ENCODE measurements at regions not wholly inside any gene's neighbourhood (a gene's known extent, or its start where the extent isn't known, plus 50 kb on each side); places are given as distances from the start of the nearest gene placed in this dataset.

- no peak for DNase-seq (ENCODE audit: low read depth)
- H3K4me3 ChIP-seq (ENCODE audit: low read depth, low read length) = no peak overlapping the region
These were observed 332.1 kb downstream of the ARAP2 start for GRCh38 chr4:35912174-35912573.

GRCh38 chr4:35918491-35918977 is 325.8 kb downstream of the ARAP2 start:
- H3K4me3 ChIP-seq (ENCODE audit: low read depth, low read length) = no peak overlapping the region
- DNase-seq (ENCODE audit: low read depth) = no peak

GRCh38 chr4:35925806-35926205 is 318.5 kb downstream of the ARAP2 start:
- no peak for DNase-seq (ENCODE audit: low read depth)
- H3K4me3 ChIP-seq (ENCODE audit: low read depth, low read length) = no peak overlapping the region

- DNase-seq (ENCODE audit: low read depth) = no peak
These were observed 317.5 kb downstream of the ARAP2 start for GRCh38 chr4:35926788-35927187.

GRCh38 chr4:35933901-35934300 is 310.4 kb downstream of the ARAP2 start:
- DNase-seq (ENCODE audit: low read depth) = no peak

More at GRCh38 chr4:35926788-35927187, 317.5 kb downstream of the ARAP2 start:
- H3K4me3 ChIP-seq (ENCODE audit: low read depth, low read length) = no peak overlapping the region

GRCh38 chr4:35934320-35934981 is 309.9 kb downstream of the ARAP2 start:
- no peak for DNase-seq (ENCODE audit: low read depth)
- H3K4me3 ChIP-seq (ENCODE audit: low read depth, low read length) = no peak overlapping the region

More at GRCh38 chr4:35933901-35934300, 310.4 kb downstream of the ARAP2 start:
- no peak overlapping the region for H3K4me3 ChIP-seq (ENCODE audit: low read depth, low read length)

GRCh38 chr4:35938936-35939335 is 305.4 kb downstream of the ARAP2 start:
- DNase-seq (ENCODE audit: low read depth) = no peak
- H3K4me3 ChIP-seq (ENCODE audit: low read depth, low read length) = no peak overlapping the region

- no peak overlapping the region for H3K4me3 ChIP-seq (ENCODE audit: low read depth, low read length)
- no peak for DNase-seq (ENCODE audit: low read depth)
These were observed 304.6 kb downstream of the ARAP2 start for GRCh38 chr4:35939751-35940150.

GRCh38 chr4:35942092-35942491 is 302.2 kb downstream of the ARAP2 start:
- no peak for DNase-seq (ENCODE audit: low read depth)
- H3K4me3 ChIP-seq (ENCODE audit: low read depth, low read length) = no peak overlapping the region

- no peak overlapping the region for H3K4me3 ChIP-seq (ENCODE audit: low read depth, low read length)
- no peak for DNase-seq (ENCODE audit: low read depth)
These were observed 300.7 kb downstream of the ARAP2 start for GRCh38 chr4:35943606-35944005.

GRCh38 chr4:35948171-35948570 is 296.1 kb downstream of the ARAP2 start:
- H3K4me3 ChIP-seq (ENCODE audit: low read depth, low read length) = no peak overlapping the region
- DNase-seq (ENCODE audit: low read depth) = no peak

- H3K4me3 ChIP-seq (ENCODE audit: low read depth, low read length) = no peak overlapping the region
- DNase-seq (ENCODE audit: low read depth) = no peak
These were observed 293.9 kb downstream of the ARAP2 start for GRCh38 chr4:35950442-35950841.

GRCh38 chr4:35952751-35953150 is 291.6 kb downstream of the ARAP2 start:
- no peak for DNase-seq (ENCODE audit: low read depth)
- no peak overlapping the region for H3K4me3 ChIP-seq (ENCODE audit: low read depth, low read length)

GRCh38 chr4:35963383-35963782 is 280.9 kb downstream of the ARAP2 start:
- no peak overlapping the region for H3K4me3 ChIP-seq (ENCODE audit: low read depth, low read length)
- no peak for DNase-seq (ENCODE audit: low read depth)

GRCh38 chr4:35963974-35964515 is 280.3 kb downstream of the ARAP2 start:
- H3K4me3 ChIP-seq (ENCODE audit: low read depth, low read length) = no peak overlapping the region
- no peak for DNase-seq (ENCODE audit: low read depth)

- no peak for DNase-seq (ENCODE audit: low read depth)
- no peak overlapping the region for H3K4me3 ChIP-seq (ENCODE audit: low read depth, low read length)
These were observed 279.0 kb downstream of the ARAP2 start for GRCh38 chr4:35965300-35965699.

GRCh38 chr4:35966566-35966965 is 277.7 kb downstream of the ARAP2 start:
- DNase-seq (ENCODE audit: low read depth) = no peak
- no peak overlapping the region for H3K4me3 ChIP-seq (ENCODE audit: low read depth, low read length)

GRCh38 chr4:35970366-35970960 is 273.9 kb downstream of the ARAP2 start:
- H3K4me3 ChIP-seq (ENCODE audit: low read depth, low read length) = no peak overlapping the region
- DNase-seq (ENCODE audit: low read depth) = no peak

- DNase-seq (ENCODE audit: low read depth) = no peak
These were observed 271.5 kb downstream of the ARAP2 start for GRCh38 chr4:35972814-35973213.

GRCh38 chr4:35975617-35976355 is 268.5 kb downstream of the ARAP2 start:
- DNase-seq (ENCODE audit: low read depth) = no peak
- no peak overlapping the region for H3K4me3 ChIP-seq (ENCODE audit: low read depth, low read length)

More at GRCh38 chr4:35972814-35973213, 271.5 kb downstream of the ARAP2 start:
- no peak overlapping the region for H3K4me3 ChIP-seq (ENCODE audit: low read depth, low read length)
